HAP-1 (cell line): ENCODE measurements at regions not wholly inside any gene's neighbourhood (a gene's known extent, or its start where the extent isn't known, plus 50 kb on each side); places are given as distances from the start of the nearest gene placed in this dataset.

ENCODE experiments used
- DNase-seq, 2 experiments: peaks; one replicate each; pipeline ENCODE4 v3.0.0-alpha.2; 2016 to 2020; ENCODE audit warnings: low spot score in 2 of 2
- H3K27me3 ChIP-seq: fragments of 250-450 bp; sonication (Bioruptor Pico); 2 replicates; pipeline ENCODE4 v1.5.1; 2020; ENCODE audit warnings: low read depth, mild to moderate bottlenecking, moderate library complexity
- H3K36me3 ChIP-seq: fragments of 250-450 bp; sonication (Bioruptor Pico); replicated peaks from 2 replicates; pipeline ENCODE4 v1.5.1; 2020; ENCODE audit warnings: mild to moderate bottlenecking
- H3K4me1 ChIP-seq: fragments of 250-450 bp; sonication (Bioruptor Pico); 2 replicates; pipeline ENCODE4 v1.5.1; 2020; ENCODE audit warnings: mild to moderate bottlenecking
- H3K4me3 ChIP-seq: fragments of 250-450 bp; sonication (Bioruptor Pico); 2 replicates; pipeline ENCODE4 v1.5.1; 2020; ENCODE audit warnings: mild to moderate bottlenecking, moderate library complexity
- H3K9me3 ChIP-seq: fragments of 250-450 bp; sonication (Bioruptor Pico); 2 replicates; pipeline ENCODE4 v1.5.1; 2020; ENCODE audit warnings: mild to moderate bottlenecking, moderate library complexity
- in situ Hi-C: fragments of 300-500 bp; cut with MboI; formaldehyde crosslinking; loops from 3 replicates; pipeline ENCODE4 v1.14.3; 2020; ENCODE audit warnings: low sequenced_read_pairs, inconsistent platforms, mixed read lengths

GRCh38 chr2:18482666-18483065 is 77.8 kb downstream of the RDH14 start:
- no peaks in the 10 kb centered on the region for H3K9me3 ChIP-seq
- in situ Hi-C loops, result no loop called here

GRCh38 chr2:18479947-18480369 is 80.5 kb downstream of the RDH14 start:
- no peak for DNase-seq
- H3K4me1 ChIP-seq, result no peaks in the 10 kb centered on the region
- no peaks in the 10 kb centered on the region for H3K36me3 ChIP-seq
- H3K4me3 ChIP-seq, result no peak overlapping the region
- in situ Hi-C loops, result no loop called here
- peaks cover 11% of the 10 kb centered on the region; the same call in 1 of the 2 replicates for H3K27me3 ChIP-seq
- no peaks in the 10 kb centered on the region for H3K9me3 ChIP-seq

More at GRCh38 chr2:18482666-18483065, 77.8 kb downstream of the RDH14 start:
- H3K4me1 ChIP-seq, result no peaks in the 10 kb centered on the region
- 0 out of 2 replicates have a peak, but pooled peaks cover 2% of the 10 kb centered on the region for H3K27me3 ChIP-seq
- no peaks in the 10 kb centered on the region for H3K36me3 ChIP-seq
- no peak for DNase-seq
- no peak overlapping the region for H3K4me3 ChIP-seq

- Histone ChIP-seq H3K27me3 (peaks cover 11% of the 10 kb centered on the region; the same call in 1 of the 2 replicates), H3K36me3 (no peaks in the 10 kb centered on the region), H3K9me3 (no peaks in the 10 kb centered on the region), H3K4me3 (no peak overlapping the region), H3K4me1 (no peaks in the 10 kb centered on the region)
- DNase-seq, result no peak
- in situ Hi-C loops, result no loop called here
Observed at GRCh38 chr2:18477293-18477692, 83.2 kb downstream of the RDH14 start.

GRCh38 chr2:18476484-18476883 is 84.0 kb downstream of the RDH14 start:
- Histone ChIP-seq H3K4me3 (no peak overlapping the region), H3K27me3 (peaks cover 11% of the 10 kb centered on the region; the same call in 1 of the 2 replicates), H3K36me3 (no peaks in the 10 kb centered on the region), H3K4me1 (no peaks in the 10 kb centered on the region), H3K9me3 (no peaks in the 10 kb centered on the region)
- no peak for DNase-seq
- in situ Hi-C loops, result no loop called here

GRCh38 chr2:18475884-18476283 is 84.6 kb downstream of the RDH14 start:
- DNase-seq, result no peak
- Histone ChIP-seq H3K4me1 (no peaks in the 10 kb centered on the region), H3K9me3 (no peaks in the 10 kb centered on the region), H3K27me3 (peaks cover 11% of the 10 kb centered on the region; the same call in 1 of the 2 replicates), H3K36me3 (no peaks in the 10 kb centered on the region), H3K4me3 (no peak overlapping the region)
- in situ Hi-C loops, result no loop called here

- DNase-seq, result no peak
- H3K4me3 ChIP-seq, result no peak overlapping the region
- H3K4me1 ChIP-seq, result no peaks in the 10 kb centered on the region
- no peaks in the 10 kb centered on the region for H3K9me3 ChIP-seq
- peaks cover 11% of the 10 kb centered on the region; the same call in 1 of the 2 replicates for H3K27me3 ChIP-seq
- in situ Hi-C loops, result no loop called here
- H3K36me3 ChIP-seq, result no peaks in the 10 kb centered on the region
Observed at GRCh38 chr2:18474700-18475099, 85.8 kb downstream of the RDH14 start.

GRCh38 chr2:18473241-18474181 is 86.9 kb downstream of the RDH14 start:
- Histone ChIP-seq H3K4me1 (no peaks in the 10 kb centered on the region), H3K36me3 (no peaks in the 10 kb centered on the region), H3K4me3 (no peak overlapping the region), H3K27me3 (peaks cover 8% of the 10 kb centered on the region; the same call in 1 of the 2 replicates), H3K9me3 (no peaks in the 10 kb centered on the region)
- DNase-seq, result peak in 1 of 2 experiments; percentile 48
- in situ Hi-C loops, result no loop called here

- no peak for DNase-seq
- no peaks in the 10 kb centered on the region for H3K4me1 ChIP-seq
- in situ Hi-C loops, result no loop called here
- H3K4me3 ChIP-seq, result no peak overlapping the region
- H3K27me3 ChIP-seq, result no peaks in the 10 kb centered on the region; the same call in 1 of the 2 replicates
- H3K36me3 ChIP-seq, result no peaks in the 10 kb centered on the region
- H3K9me3 ChIP-seq, result no peaks in the 10 kb centered on the region
Observed at GRCh38 chr2:18467749-18468360, 92.6 kb downstream of the RDH14 start.

- Histone ChIP-seq H3K4me3 (no peak overlapping the region), H3K36me3 (no peaks in the 10 kb centered on the region), H3K9me3 (no peaks in the 10 kb centered on the region), H3K4me1 (no peaks in the 10 kb centered on the region), H3K27me3 (peaks cover 3% of the 10 kb centered on the region; the same call in 1 of the 2 replicates)
- in situ Hi-C loops, result no loop called here
- DNase-seq, result no peak
Observed at GRCh38 chr2:18465979-18466378, 94.5 kb downstream of the RDH14 start.

GRCh38 chr2:18464913-18465312 is 95.5 kb downstream of the RDH14 start:
- in situ Hi-C loops, result no loop called here
- no peaks in the 10 kb centered on the region for H3K36me3 ChIP-seq
- no peaks in the 10 kb centered on the region for H3K9me3 ChIP-seq
- H3K27me3 ChIP-seq, result peaks cover 3% of the 10 kb centered on the region; the same call in 1 of the 2 replicates
- H3K4me3 ChIP-seq, result no peak overlapping the region
- no peaks in the 10 kb centered on the region for H3K4me1 ChIP-seq
- DNase-seq, result no peak

GRCh38 chr2:18456026-18456425 is 104.4 kb downstream of the RDH14 start:
- in situ Hi-C loops, result no loop called here
- H3K4me3 ChIP-seq, result no peak overlapping the region
- DNase-seq, result no peak
- H3K9me3 ChIP-seq, result no peaks in the 10 kb centered on the region
- H3K27me3 ChIP-seq, result no peaks in the 10 kb centered on the region
- H3K4me1 ChIP-seq, result no peaks in the 10 kb centered on the region
- H3K36me3 ChIP-seq, result no peaks in the 10 kb centered on the region

GRCh38 chr2:18455236-18455862 is 105.1 kb downstream of the RDH14 start:
- peak in 1 of 2 experiments; percentile 11 for DNase-seq

GRCh38 chr2:18454692-18455235 is 105.7 kb downstream of the RDH14 start:
- no peak for DNase-seq
- H3K4me3 ChIP-seq, result no peak overlapping the region
- no peaks in the 10 kb centered on the region for H3K9me3 ChIP-seq
- no peaks in the 10 kb centered on the region for H3K36me3 ChIP-seq
- H3K27me3 ChIP-seq, result no peaks in the 10 kb centered on the region
- in situ Hi-C loops, result no loop called here
- no peaks in the 10 kb centered on the region for H3K4me1 ChIP-seq

More at GRCh38 chr2:18455236-18455862, 105.1 kb downstream of the RDH14 start:
- no peak overlapping the region for H3K4me3 ChIP-seq
- no peaks in the 10 kb centered on the region for H3K27me3 ChIP-seq
- in situ Hi-C loops, result no loop called here
- H3K9me3 ChIP-seq, result no peaks in the 10 kb centered on the region
- no peaks in the 10 kb centered on the region for H3K36me3 ChIP-seq
- H3K4me1 ChIP-seq, result no peaks in the 10 kb centered on the region
